PC-9 (cell line): ENCODE measurements at regions not wholly inside any gene's neighbourhood (a gene's known extent, or its start where the extent isn't known, plus 50 kb on each side); places are given as distances from the start of the nearest gene placed in this dataset.

Experiments used
- BruUV-seq: library from RNA; stranded (reverse); fragments of 400-500 nt; replicated peaks from 2 replicates; lab custom pipeline; 2021; lab: Mats Ljungman, UMichigan
- CTCF ChIA-PET: fragments of 300-600 bp; sonication (Branson Sonifier 250); formaldehyde crosslinking; loops from one replicate; lab custom pipeline; 2022; ENCODE audit warnings: antibody characterized with exemption; lab: Charles Lee
- POLR2A ChIA-PET: fragments of 300-600 bp; sonication (Branson Sonifier 250); formaldehyde crosslinking; loops from one replicate; lab custom pipeline; 2022; ENCODE audit warnings: antibody characterized with exemption; ENCODE audit not compliant: unreplicated experiment; lab: Charles Lee
- DNase-seq, 2 experiments: peaks; one replicate each; pipeline versions ENCODE4 v3.0.0 to v3.0.0-alpha.2; 2015 to 2022; ENCODE audit warnings: mixed read lengths in 1 of 2
- H2AFZ ChIP-seq: fragments of 200-600 bp; sonication (generic); 2 replicates; pipeline ENCODE4 v1.8.1; 2017; ENCODE audit warnings: antibody characterized with exemption
- H3F3A ChIP-seq: fragments of 200-600 bp; sonication (generic); 2 replicates; pipeline ENCODE4 v1.8.1; 2017; ENCODE audit warnings: antibody characterized with exemption, mild to moderate bottlenecking, low read depth; ENCODE audit not compliant: insufficient read depth
- H3K27ac ChIP-seq: fragments of 200-600 bp; sonication (generic); 2 replicates; pipeline ENCODE4 v1.6.1; 2016; ENCODE audit warnings: mixed run types
- H3K27me3 ChIP-seq: fragments of 200-600 bp; sonication (generic); 2 replicates; pipeline ENCODE4 v1.6.1; 2016; ENCODE audit warnings: low read depth, mixed run types; ENCODE audit not compliant: insufficient read depth
- H3K36me3 ChIP-seq: fragments of 200-600 bp; sonication (generic); 2 replicates; pipeline ENCODE4 v1.6.1; 2016; ENCODE audit warnings: low read depth, mixed run types
- H3K4me1 ChIP-seq: fragments of 200-600 bp; sonication (generic); replicated peaks from 2 replicates; pipeline ENCODE4 v1.6.1; 2016; ENCODE audit warnings: mixed run types; ENCODE audit not compliant: insufficient read depth
- H3K4me2 ChIP-seq: fragments of 200-600 bp; sonication (generic); 2 replicates; pipeline ENCODE4 v1.6.1; 2017; ENCODE audit warnings: mixed run types
- H3K4me3 ChIP-seq: fragments of 200-600 bp; sonication (generic); 2 replicates; pipeline ENCODE4 v1.6.1; 2016; ENCODE audit warnings: mixed run types
- H3K79me2 ChIP-seq: fragments of 200-600 bp; sonication (generic); 2 replicates; pipeline ENCODE4 v1.6.1; 2017; ENCODE audit warnings: low read depth, mixed run types
- H3K9me2 ChIP-seq: fragments of 200-600 bp; sonication (generic); 2 replicates; pipeline ENCODE4 v1.8.1; 2017; ENCODE audit warnings: mild to moderate bottlenecking; ENCODE audit not compliant: insufficient read depth
- H3K9me3 ChIP-seq: fragments of 200-600 bp; sonication (generic); 2 replicates; pipeline ENCODE4 v1.8.1; 2016; ENCODE audit warnings: low read depth; ENCODE audit not compliant: insufficient read depth
- H4K20me1 ChIP-seq: fragments of 200-600 bp; sonication (generic); 2 replicates; pipeline ENCODE4 v1.8.1; 2017; ENCODE audit not compliant: insufficient read depth
- CTCF ChIP-seq: fragments of 200-600 bp; sonication (generic); conservative IDR thresholded peaks from 2 replicates; pipeline ENCODE4 v1.6.1; 2017; ENCODE audit warnings: mixed run types, antibody characterized with exemption, mild to moderate bottlenecking, moderate library complexity
- EZH2 ChIP-seq: fragments of 200-600 bp; sonication (generic); IDR thresholded peaks from 2 replicates; pipeline ENCODE4 v1.8.0; 2017; ENCODE audit warnings: antibody characterized with exemption, low read depth
- intact Hi-C: fragments of 100-400 bp; cut with micrococcal nuclease; formaldehyde crosslinking; loops from one replicate; pipeline ENCODE4 v1.10.0; 2022; ENCODE audit not compliant: unreplicated experiment

- 0 out of 2 replicates have a peak, but pooled peaks cover 5% of the 10 kb centered on the region for H3K27me3 ChIP-seq
- POLR2A ChIA-PET = no interaction called here
- no peaks in the 10 kb centered on the region for H3F3A ChIP-seq
- H3K79me2 ChIP-seq = no peaks in the 10 kb centered on the region
- no peaks in the 10 kb centered on the region for H3K4me1 ChIP-seq
- H3K9me2 ChIP-seq = no peaks in the 10 kb centered on the region
- no peak overlapping the region for H3K27ac ChIP-seq
- no peaks in the 10 kb centered on the region for H3K9me3 ChIP-seq
- H2AFZ ChIP-seq = no peak overlapping the region; the same call in 1 of the 2 replicates
- no peaks in the 10 kb centered on the region for H4K20me1 ChIP-seq
- CTCF ChIA-PET = no interaction called here
- no peak for DNase-seq
- H3K4me3 ChIP-seq = no peak overlapping the region
- no peak overlapping the region for H3K4me2 ChIP-seq
- no TSS peak for BruUV-seq
- TF ChIP-seq EZH2 (no peak), CTCF (no peak)
- H3K36me3 ChIP-seq = no peaks in the 10 kb centered on the region
- intact Hi-C loops = no loop called here
Observed at GRCh38 chr12:24582954-24583601, 365.8 kb downstream of the BCAT1 start.

GRCh38 chr12:24574538-24574937 lies 374.4 kb downstream of the BCAT1 start:
- no peaks in the 10 kb centered on the region for H3K4me1 ChIP-seq
- no peaks in the 10 kb centered on the region for H3K9me3 ChIP-seq
- H3K4me3 ChIP-seq = no peak overlapping the region
- BruUV-seq = no TSS peak
- H2AFZ ChIP-seq = no peak overlapping the region
- H3F3A ChIP-seq = no peaks in the 10 kb centered on the region
- no peak for TF ChIP-seq EZH2
- no peak for TF ChIP-seq CTCF
- H3K36me3 ChIP-seq = no peaks in the 10 kb centered on the region
- H4K20me1 ChIP-seq = no peaks in the 10 kb centered on the region
- H3K27ac ChIP-seq = no peak overlapping the region
- no peak overlapping the region for H3K4me2 ChIP-seq
- H3K27me3 ChIP-seq = peaks cover 17% of the 10 kb centered on the region
- CTCF ChIA-PET = no interaction called here
- no peaks in the 10 kb centered on the region for H3K79me2 ChIP-seq
- POLR2A ChIA-PET = no interaction called here
- no peak for DNase-seq
- intact Hi-C loops = no loop called here
- no peaks in the 10 kb centered on the region for H3K9me2 ChIP-seq

- Histone ChIP-seq H4K20me1 (no peaks in the 10 kb centered on the region), H3K79me2 (no peaks in the 10 kb centered on the region), H3K4me1 (no peaks in the 10 kb centered on the region), H3K4me3 (no peak overlapping the region), H3K36me3 (no peaks in the 10 kb centered on the region), H3K9me2 (no peaks in the 10 kb centered on the region), H3K9me3 (no peaks in the 10 kb centered on the region), H3K4me2 (no peak overlapping the region), H2AFZ (no peak overlapping the region), H3F3A (no peaks in the 10 kb centered on the region), H3K27ac (no peak overlapping the region), H3K27me3 (peaks cover 24% of the 10 kb centered on the region)
- intact Hi-C loops = no loop called here
- CTCF ChIA-PET = no interaction called here
- TF ChIP-seq EZH2 (no peak), CTCF (no peak)
- no peak for DNase-seq
- POLR2A ChIA-PET = no interaction called here
- BruUV-seq = no TSS peak
Observed at GRCh38 chr12:24573621-24574020, 375.3 kb downstream of the BCAT1 start.
